Endothelial cell of umbilical vein (primary cell): ENCODE measurements at regions not wholly inside any gene's neighbourhood (a gene's known extent, or its start where the extent isn't known, plus 50 kb on each side); places are given as distances from the start of the nearest gene placed in this dataset.

ENCODE experiments used
- BruUV-seq: library from RNA; stranded (reverse); fragments of 400-500 nt; replicated peaks from 2 replicates; lab custom pipeline; 2021; lab: Mats Ljungman, UMichigan
- CTCF ChIA-PET: fragments of 300-600, 350-600 bp; sonication (Branson Sonifier 250); formaldehyde crosslinking; loops from one replicate; lab custom pipeline; 2021; ENCODE audit warnings: antibody characterized with exemption, inconsistent platforms; lab: Charles Lee
- POLR2A ChIA-PET: fragments of 300-600, 350-600 bp; sonication (Branson Sonifier 250); formaldehyde crosslinking; loops from one replicate; lab custom pipeline; 2021; ENCODE audit warnings: antibody characterized with exemption, inconsistent platforms; lab: Charles Lee
- DNase-seq: peaks from one replicate; pipeline ENCODE4 v3.0.0-alpha.2; 2011; ENCODE audit warnings: low read depth, low spot score
- FAIRE-seq: peaks from 2 replicates; lab custom pipeline; 2011; peaks lifted over from hg19 to GRCh38; lab: Jason Lieb, UNC
- H2AFZ ChIP-seq: 2 replicates; pipeline ENCODE4 v1.6.0; 2012; ENCODE audit warnings: low read depth, low read length, control low read depth, inconsistent platforms
- H3K27ac ChIP-seq: 2 replicates; pipeline ENCODE4 v1.5.1; 2011; ENCODE audit warnings: low read depth, mild to moderate bottlenecking, control low read depth, low read length, moderate library complexity; ENCODE audit not compliant: insufficient read depth
- H3K27me3 ChIP-seq, 2 experiments: 2 replicates each; pipeline versions ENCODE4 v1.6.0 to v1.6.1; 2011; ENCODE audit warnings: low read length in 2 of 2, mixed read lengths in 1 of 2; ENCODE audit not compliant: control insufficient read depth in 2 of 2, insufficient read depth in 2 of 2
- H3K36me3 ChIP-seq, 2 experiments: 2 replicates in 1 of 2; 3 replicates in 1 of 2; pipeline ENCODE4 v1.5.1; 2011; ENCODE audit warnings: low read length in 2 of 2, mild to moderate bottlenecking in 1 of 2, moderate library complexity in 1 of 2; ENCODE audit not compliant: control insufficient read depth in 2 of 2, insufficient read depth in 2 of 2; ENCODE audit errors: extremely low read depth in 1 of 2
- H3K4me1 ChIP-seq: 3 replicates; pipeline ENCODE4 v1.5.1; 2011; ENCODE audit warnings: mild to moderate bottlenecking, low read length; ENCODE audit not compliant: control insufficient read depth, insufficient read depth; ENCODE audit errors: extremely low read depth
- H3K4me2 ChIP-seq: 2 replicates; pipeline ENCODE4 v1.6.1; 2011; ENCODE audit warnings: low read length, control low read depth, mixed read lengths; ENCODE audit not compliant: insufficient read depth
- H3K4me3 ChIP-seq, 3 experiments: fragments of 200-600 bp in 1 of 3; sonication (generic), shearing (Covaris generic) in 1 of 3; replicated peaks in 1 of 3; 2 replicates each; pipeline ENCODE4 v1.5.1; 2011 to 2016; ENCODE audit warnings: control low read depth in 3 of 3, low read length in 3 of 3, mild to moderate bottlenecking in 2 of 3, inconsistent platforms in 1 of 3, low read depth in 1 of 3, moderate library complexity in 1 of 3; ENCODE audit not compliant: insufficient read depth in 1 of 3
- H3K79me2 ChIP-seq: 2 replicates; pipeline ENCODE4 v1.6.0; 2012; ENCODE audit warnings: low read length, inconsistent platforms; ENCODE audit not compliant: control insufficient read depth, insufficient read depth
- H3K9ac ChIP-seq: replicated peaks from 2 replicates; pipeline ENCODE3; 2011; ENCODE audit warnings: low read length, control low read depth; ENCODE audit not compliant: insufficient read depth; ENCODE audit errors: extremely low read depth
- H3K9me1 ChIP-seq: replicated peaks from 3 replicates; pipeline ENCODE4 v1.6.0; 2011; ENCODE audit warnings: mild to moderate bottlenecking, low read length; ENCODE audit not compliant: control insufficient read depth, insufficient read depth; ENCODE audit errors: extremely low read depth
- H3K9me3 ChIP-seq: replicated peaks from 2 replicates; pipeline ENCODE4 v1.5.1; 2012; ENCODE audit warnings: low read length, inconsistent platforms; ENCODE audit not compliant: control insufficient read depth, insufficient read depth
- H4K20me1 ChIP-seq: replicated peaks from 2 replicates; pipeline ENCODE3; 2011; ENCODE audit warnings: mild to moderate bottlenecking, low read length; ENCODE audit not compliant: control insufficient read depth, insufficient read depth; ENCODE audit errors: extremely low read depth
- EZH2 ChIP-seq: IDR thresholded peaks from 2 replicates; pipeline ENCODE4 v1.6.1; 2012; ENCODE audit warnings: borderline replicate concordance, low read depth, mild to moderate bottlenecking, moderate library complexity, low read length, inconsistent platforms; ENCODE audit not compliant: severe bottlenecking
- FOS ChIP-seq: IDR thresholded peaks from 2 replicates; pipeline ENCODE4 v1.6.1; 2011; ENCODE audit warnings: mild to moderate bottlenecking, low read length, moderate library complexity, borderline replicate concordance; ENCODE audit not compliant: insufficient read depth
- GATA2 ChIP-seq: IDR thresholded peaks from 2 replicates; pipeline ENCODE4 v1.7.0; 2011; ENCODE audit warnings: low read depth, mild to moderate bottlenecking, moderate library complexity, mixed read lengths, low read length; ENCODE audit not compliant: insufficient read length, insufficient read depth
- JUN ChIP-seq: IDR thresholded peaks from 2 replicates; pipeline ENCODE4 v1.6.1; 2011; ENCODE audit warnings: borderline replicate concordance, low read depth; ENCODE audit not compliant: insufficient read length, insufficient read depth
- MYC ChIP-seq: IDR thresholded peaks from one replicate; pipeline ENCODE4 v1.6.1; 2011; ENCODE audit warnings: mild to moderate bottlenecking, low read depth, low read length
- POLR2A ChIP-seq: IDR thresholded peaks from 2 replicates; pipeline ENCODE4 v1.6.1; 2012; ENCODE audit warnings: low read depth, mild to moderate bottlenecking, control low read depth, low read length
- POLR2AphosphoS5 ChIP-seq: IDR thresholded peaks from 2 replicates; pipeline ENCODE4 v1.6.1; 2012; ENCODE audit warnings: low read depth, mild to moderate bottlenecking, control low read depth, low read length, moderate library complexity; ENCODE audit not compliant: insufficient read depth
- dilution Hi-C: fragments of 300-500 bp; cut with MboI; formaldehyde crosslinking; loops from one replicate; pipeline ENCODE4 v1.15.0; 2019; ENCODE audit warnings: low sequenced_read_pairs; ENCODE audit not compliant: extremely low pct_ligation_motif_present
- intact Hi-C: fragments of 100-400 bp; cut with micrococcal nuclease; formaldehyde crosslinking; loops from one replicate; pipeline ENCODE4 v1.10.0; 2022
- TF ChIP-seq, protein P1 (sequence below): IDR thresholded peaks from 2 replicates; pipeline ENCODE4 v1.6.1; 2011; ENCODE audit not compliant: insufficient read depth, insufficient read length
- TF ChIP-seq, protein P2 (sequence below), 2 donors: IDR thresholded peaks; 1 replicate in 1 of 2; 2 replicates in 1 of 2; pipeline ENCODE4 v1.5.1; 2011; ENCODE audit warnings: low read length in 2 of 2, mild to moderate bottlenecking in 2 of 2, moderate library complexity in 2 of 2, control low read depth in 1 of 2, inconsistent platforms in 1 of 2, low read depth in 1 of 2; ENCODE audit not compliant: insufficient read depth in 1 of 2; ENCODE audit errors: extremely low read depth in 1 of 2

DNA sequence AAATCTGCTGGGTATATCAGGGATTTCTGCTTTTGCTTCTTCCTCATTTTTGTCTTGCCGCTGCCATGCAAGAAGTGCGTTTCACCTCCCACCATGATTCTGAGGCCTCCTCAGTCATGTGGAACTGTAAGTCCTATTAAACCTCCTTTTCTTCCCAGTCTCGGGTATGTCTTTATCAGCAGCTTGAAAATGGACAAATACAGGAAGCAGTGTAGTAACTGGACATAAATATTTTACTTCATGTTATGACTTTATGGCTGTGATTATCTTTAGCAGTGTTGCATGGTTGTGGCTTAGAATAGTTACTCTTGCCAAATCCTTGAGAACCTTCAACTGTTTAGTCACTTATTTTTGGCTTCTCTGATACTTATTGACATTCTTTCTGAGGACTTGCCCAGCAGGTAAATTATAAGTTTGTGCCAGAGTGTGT is 66.2 kb upstream of the DLX2 start:
- CTCF ChIA-PET: interaction anchor here (1.5 kb wide), 1 partner anchor 42 kb away, joined by 4 read pairs; no protein-coding TSS in a partner anchor
- no peak for FAIRE-seq
- DNase-seq: peak; percentile 8

More for the DNA sequence above, 66.2 kb upstream of the DLX2 start:
- Histone ChIP-seq H3K9ac (no peak overlapping the region), H3K9me3 (no peaks in the 10 kb centered on the region), H3K27ac (no peak overlapping the region), H3K79me2 (no peaks in the 10 kb centered on the region), H2AFZ (no peak overlapping the region), H3K9me1 (no peaks in the 10 kb centered on the region), H4K20me1 (no peaks in the 10 kb centered on the region), H3K4me1 (peaks cover 4% of the 10 kb centered on the region), H3K36me3 (no peaks in the 10 kb centered on the region), H3K4me2 (no peak overlapping the region), H3K4me3 (no peak overlapping the region), H3K27me3 (no peaks in the 10 kb centered on the region)
- no peak for TF ChIP-seq FOS
- no peak for TF ChIP-seq JUN
- TF ChIP-seq, protein P1, sequence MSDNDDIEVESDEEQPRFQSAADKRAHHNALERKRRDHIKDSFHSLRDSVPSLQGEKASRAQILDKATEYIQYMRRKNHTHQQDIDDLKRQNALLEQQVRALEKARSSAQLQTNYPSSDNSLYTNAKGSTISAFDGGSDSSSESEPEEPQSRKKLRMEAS: no peak
- TF ChIP-seq MYC: no peak
- no peak for TF ChIP-seq EZH2
- TF ChIP-seq GATA2: no peak
- TF ChIP-seq POLR2AphosphoS5: no peak
- TF ChIP-seq, protein P2, sequence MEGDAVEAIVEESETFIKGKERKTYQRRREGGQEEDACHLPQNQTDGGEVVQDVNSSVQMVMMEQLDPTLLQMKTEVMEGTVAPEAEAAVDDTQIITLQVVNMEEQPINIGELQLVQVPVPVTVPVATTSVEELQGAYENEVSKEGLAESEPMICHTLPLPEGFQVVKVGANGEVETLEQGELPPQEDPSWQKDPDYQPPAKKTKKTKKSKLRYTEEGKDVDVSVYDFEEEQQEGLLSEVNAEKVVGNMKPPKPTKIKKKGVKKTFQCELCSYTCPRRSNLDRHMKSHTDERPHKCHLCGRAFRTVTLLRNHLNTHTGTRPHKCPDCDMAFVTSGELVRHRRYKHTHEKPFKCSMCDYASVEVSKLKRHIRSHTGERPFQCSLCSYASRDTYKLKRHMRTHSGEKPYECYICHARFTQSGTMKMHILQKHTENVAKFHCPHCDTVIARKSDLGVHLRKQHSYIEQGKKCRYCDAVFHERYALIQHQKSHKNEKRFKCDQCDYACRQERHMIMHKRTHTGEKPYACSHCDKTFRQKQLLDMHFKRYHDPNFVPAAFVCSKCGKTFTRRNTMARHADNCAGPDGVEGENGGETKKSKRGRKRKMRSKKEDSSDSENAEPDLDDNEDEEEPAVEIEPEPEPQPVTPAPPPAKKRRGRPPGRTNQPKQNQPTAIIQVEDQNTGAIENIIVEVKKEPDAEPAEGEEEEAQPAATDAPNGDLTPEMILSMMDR (IDR thresholded peaks at IDR 0.05; ENCODE audit: extremely low read depth in 1 of 2, insufficient read depth in 1 of 2, low read depth in 1 of 2, low read length in 2 of 2): no peak
- TF ChIP-seq POLR2A: no peak
- dilution Hi-C loops: no loop called here
- intact Hi-C loops: no loop called here
- POLR2A ChIA-PET: no interaction called here
- BruUV-seq: no TSS peak
